ENCODE measurements at regions not wholly inside any gene's neighbourhood (a gene's known extent, or its start where the extent isn't known, plus 50 kb on each side); places are given as distances from the start of the nearest gene placed in this dataset.

DNA sequence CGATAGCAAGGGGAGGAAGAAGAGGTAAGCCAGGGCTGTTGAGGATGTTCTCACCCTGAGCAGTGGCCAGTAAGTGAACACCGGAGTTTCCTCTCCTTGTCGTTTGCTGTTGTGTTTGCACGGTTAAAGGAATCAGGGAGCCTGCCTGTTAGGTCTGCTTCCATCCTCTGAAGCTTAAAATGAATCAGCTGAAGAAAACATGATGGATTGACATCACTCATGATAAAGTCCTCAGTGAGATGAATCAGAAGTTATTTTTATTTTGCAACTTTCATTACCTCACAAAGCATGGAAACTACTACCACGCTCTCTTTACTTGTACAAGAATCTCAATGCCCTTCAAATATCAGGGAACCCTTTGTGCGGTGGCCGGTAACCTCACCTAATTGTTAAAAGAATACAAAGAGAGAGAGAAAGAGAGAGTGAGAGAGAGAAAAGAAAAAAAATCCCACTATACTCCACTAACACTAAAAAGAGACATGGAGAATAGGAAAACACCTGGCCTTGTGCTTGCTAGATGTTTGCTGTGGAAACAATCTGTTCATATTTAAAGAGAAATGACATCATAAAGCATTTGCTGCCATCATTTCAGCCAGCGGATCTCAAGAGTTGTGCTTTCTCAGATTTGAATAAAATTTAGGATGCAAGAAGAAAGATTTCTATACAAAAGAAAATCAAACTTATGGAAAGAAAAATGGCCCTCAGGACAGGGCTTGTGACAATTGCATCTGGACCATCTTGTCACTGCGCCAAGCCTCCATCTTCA lies 441.6 kb upstream of the SALL1 start:
- H3K27me3 ChIP-seq (ENCODE audit: control insufficient read depth in 3 of 3, insufficient read depth in 3 of 3, low read length in 2 of 3): peaks cover 0 to 4% (median 0%) of the 10 kb centered on the region in 3 donors
- H3K27ac ChIP-seq (ENCODE audit: low read depth in 1 of 2, low read length in 1 of 2): no peak overlapping the region
- no peak overlapping the region for H3K4me3 ChIP-seq
- H3K4me1 ChIP-seq (ENCODE audit: control insufficient read depth in 5 of 5, insufficient read depth in 5 of 5, low read length in 5 of 5): no peaks in the 10 kb centered on the region
- H3K9me3 ChIP-seq (ENCODE audit: control insufficient read depth in 4 of 4, insufficient read depth in 3 of 4, low read length in 3 of 4): peaks cover 0 to 2% (median 0%) of the 10 kb centered on the region in 4 donors
- no peak for ATAC-seq (ENCODE audit: insufficient read depth, low FRiP score)
- 54 to 55% methylated on average over 9 of the region's 9 CpGs for WGBS, 2 donors
- H3K9ac ChIP-seq (ENCODE audit: insufficient read depth in 1 of 2, low read length in 2 of 2): no peak overlapping the region
- no peaks in the 10 kb centered on the region for H3K36me3 ChIP-seq (ENCODE audit: control insufficient read depth in 4 of 4, insufficient read depth in 4 of 4, low read length in 4 of 4)
- no peak for DNase-seq
- TF ChIP-seq, protein P1, sequence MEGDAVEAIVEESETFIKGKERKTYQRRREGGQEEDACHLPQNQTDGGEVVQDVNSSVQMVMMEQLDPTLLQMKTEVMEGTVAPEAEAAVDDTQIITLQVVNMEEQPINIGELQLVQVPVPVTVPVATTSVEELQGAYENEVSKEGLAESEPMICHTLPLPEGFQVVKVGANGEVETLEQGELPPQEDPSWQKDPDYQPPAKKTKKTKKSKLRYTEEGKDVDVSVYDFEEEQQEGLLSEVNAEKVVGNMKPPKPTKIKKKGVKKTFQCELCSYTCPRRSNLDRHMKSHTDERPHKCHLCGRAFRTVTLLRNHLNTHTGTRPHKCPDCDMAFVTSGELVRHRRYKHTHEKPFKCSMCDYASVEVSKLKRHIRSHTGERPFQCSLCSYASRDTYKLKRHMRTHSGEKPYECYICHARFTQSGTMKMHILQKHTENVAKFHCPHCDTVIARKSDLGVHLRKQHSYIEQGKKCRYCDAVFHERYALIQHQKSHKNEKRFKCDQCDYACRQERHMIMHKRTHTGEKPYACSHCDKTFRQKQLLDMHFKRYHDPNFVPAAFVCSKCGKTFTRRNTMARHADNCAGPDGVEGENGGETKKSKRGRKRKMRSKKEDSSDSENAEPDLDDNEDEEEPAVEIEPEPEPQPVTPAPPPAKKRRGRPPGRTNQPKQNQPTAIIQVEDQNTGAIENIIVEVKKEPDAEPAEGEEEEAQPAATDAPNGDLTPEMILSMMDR (IDR thresholded peaks at IDR 0.05; ENCODE audit: control extremely low read depth, extremely low read depth): no peak

DNA sequence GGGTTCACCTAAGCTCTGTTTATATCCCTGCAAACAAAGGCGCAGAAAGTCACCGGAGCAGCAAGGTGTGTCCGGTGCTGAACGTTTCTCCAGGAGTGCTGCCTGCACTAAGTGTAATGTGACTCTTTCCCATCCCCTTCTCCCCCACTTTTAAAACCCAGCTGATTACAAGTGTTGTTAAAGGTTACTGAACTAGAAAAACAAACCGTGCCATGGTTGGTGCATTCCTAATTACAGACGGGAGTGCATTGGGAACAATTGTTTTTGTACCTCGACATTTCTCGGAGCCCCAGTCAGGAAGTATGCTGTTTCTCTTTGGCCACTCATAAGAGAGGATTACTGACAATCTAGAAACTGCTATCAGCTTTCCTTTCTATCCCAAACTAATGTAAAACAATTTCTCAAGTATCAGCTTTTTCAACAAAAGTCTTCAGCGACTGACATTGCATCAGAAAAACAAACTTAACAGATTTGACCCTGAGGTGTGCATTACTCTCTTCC lies 441.0 kb upstream of the SALL1 start:
- peak in 2 of 3 donors; percentile 3 to 16 for DNase-seq
- Histone ChIP-seq H3K9me3 (ENCODE audit: control insufficient read depth in 4 of 4, insufficient read depth in 3 of 4, low read length in 3 of 4) (peaks cover 0 to 2% (median 0%) of the 10 kb centered on the region in 4 donors), H3K9ac (ENCODE audit: insufficient read depth in 1 of 2, low read length in 2 of 2) (no peak overlapping the region), H3K36me3 (ENCODE audit: control insufficient read depth in 4 of 4, insufficient read depth in 4 of 4, low read length in 4 of 4) (no peaks in the 10 kb centered on the region), H3K27ac (ENCODE audit: low read depth in 1 of 2, low read length in 1 of 2) (no peak overlapping the region), H3K4me3 (no peak overlapping the region), H3K27me3 (ENCODE audit: control insufficient read depth in 3 of 3, insufficient read depth in 3 of 3, low read length in 2 of 3) (peaks cover 0 to 4% (median 0%) of the 10 kb centered on the region in 3 donors), H3K4me1 (ENCODE audit: control insufficient read depth in 5 of 5, insufficient read depth in 5 of 5, low read length in 5 of 5) (no peaks in the 10 kb centered on the region)
- ATAC-seq (ENCODE audit: insufficient read depth, low FRiP score): no peak
- TF ChIP-seq, protein P1 (IDR thresholded peaks at IDR 0.05; ENCODE audit: control extremely low read depth, extremely low read depth): no peak
- WGBS, 2 donors: 12 to 19% methylated on average over 9 of the region's 9 CpGs

DNA sequence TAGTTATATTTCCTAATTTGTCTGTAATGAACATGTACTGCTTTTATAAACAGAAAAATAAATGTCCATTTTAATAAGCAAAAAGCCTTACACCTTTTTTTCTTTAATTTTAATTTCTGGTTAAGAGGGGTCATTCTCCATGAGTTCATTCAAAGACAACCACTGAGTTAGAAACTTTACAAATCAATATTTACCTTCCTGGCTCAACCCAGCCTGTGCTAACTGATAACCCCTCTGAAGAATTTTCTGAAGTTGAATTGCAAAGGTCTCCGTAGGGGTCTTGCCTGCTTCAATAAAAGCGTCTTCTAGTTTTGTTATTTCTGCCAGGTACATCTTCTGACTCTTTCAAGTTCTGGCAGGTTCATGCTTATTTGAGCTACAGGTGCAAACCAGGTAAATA lies 440.4 kb upstream of the SALL1 start:
- TF ChIP-seq, protein P1 (IDR thresholded peaks at IDR 0.05; ENCODE audit: control extremely low read depth, extremely low read depth): no peak
- 18% methylated on average over 2 of the region's 2 CpGs for WGBS, 2 donors
- Histone ChIP-seq H3K4me1 (ENCODE audit: control insufficient read depth in 5 of 5, insufficient read depth in 5 of 5, low read length in 5 of 5) (no peaks in the 10 kb centered on the region), H3K27ac (ENCODE audit: low read depth in 1 of 2, low read length in 1 of 2) (no peak overlapping the region), H3K27me3 (ENCODE audit: control insufficient read depth in 3 of 3, insufficient read depth in 3 of 3, low read length in 2 of 3) (peaks cover 0 to 4% (median 0%) of the 10 kb centered on the region in 3 donors), H3K36me3 (ENCODE audit: control insufficient read depth in 4 of 4, insufficient read depth in 4 of 4, low read length in 4 of 4) (no peaks in the 10 kb centered on the region), H3K9ac (ENCODE audit: insufficient read depth in 1 of 2, low read length in 2 of 2) (no peak overlapping the region), H3K4me3 (no peak overlapping the region), H3K9me3 (ENCODE audit: control insufficient read depth in 4 of 4, insufficient read depth in 3 of 4, low read length in 3 of 4) (peaks cover 0 to 2% (median 0%) of the 10 kb centered on the region in 4 donors)
- ATAC-seq (ENCODE audit: insufficient read depth, low FRiP score): no peak
- no peak for DNase-seq

Data from lung (tissue), 11 donors.